GM23338 (cell line): ENCODE measurements at regions not wholly inside any gene's neighbourhood (a gene's known extent, or its start where the extent isn't known, plus 50 kb on each side); places are given as distances from the start of the nearest gene placed in this dataset.

Experiments
- EZH2 ChIP-seq: fragments of 200-600 bp; sonication (generic); IDR thresholded peaks from one replicate; pipeline ENCODE4 v1.8.0; 2017; ENCODE audit warnings: antibody characterized with exemption, mild to moderate bottlenecking, low read depth; ENCODE audit not compliant: unreplicated experiment
- EZH2phosphoT487 ChIP-seq: fragments of 200-600 bp; sonication (generic); IDR thresholded peaks from one replicate; pipeline ENCODE4 v1.8.1; 2018; ENCODE audit warnings: antibody characterized with exemption; ENCODE audit not compliant: unreplicated experiment
- ZNF331 ChIP-seq: fragments of 250-450 bp; sonication (Bioruptor Pico); IDR thresholded peaks from 2 replicates; pipeline ENCODE4 v1.5.0; 2020; ENCODE audit warnings: low read depth, mild to moderate bottlenecking, moderate library complexity
- TF ChIP-seq, protein P1 (sequence below), 2 experiments: fragments of 200-600 bp in 1 of 2; sonication (generic) in 1 of 2; conservative IDR thresholded peaks; 2 replicates each; pipeline versions ENCODE4 v1.5.1 to v1.6.1; 2016 to 2017; ENCODE audit warnings: antibody characterized with exemption in 2 of 2, low read depth in 2 of 2, mild to moderate bottlenecking in 2 of 2, moderate library complexity in 1 of 2

DNA sequence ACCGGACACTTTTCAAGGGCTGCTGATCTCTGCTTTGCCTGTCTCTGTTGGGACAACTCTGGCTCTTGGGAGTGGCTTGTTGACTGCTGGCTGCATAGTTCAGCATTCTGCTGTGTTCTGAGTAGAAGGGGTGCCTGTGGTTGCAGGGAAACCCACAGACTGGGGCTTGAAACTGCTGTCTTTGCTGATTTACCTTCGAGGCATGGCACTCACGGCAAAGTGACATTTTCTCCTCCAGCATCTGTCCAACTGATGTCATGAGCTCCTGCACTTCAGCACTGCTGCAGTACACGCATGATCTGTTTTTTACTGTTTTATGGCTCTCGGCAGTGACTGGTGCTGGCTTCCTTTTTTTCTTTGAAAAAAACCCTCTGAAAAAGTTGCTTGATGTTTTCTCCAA, 69.2 kb downstream of the SPATA31D1 start:
- TF ChIP-seq, protein P1, sequence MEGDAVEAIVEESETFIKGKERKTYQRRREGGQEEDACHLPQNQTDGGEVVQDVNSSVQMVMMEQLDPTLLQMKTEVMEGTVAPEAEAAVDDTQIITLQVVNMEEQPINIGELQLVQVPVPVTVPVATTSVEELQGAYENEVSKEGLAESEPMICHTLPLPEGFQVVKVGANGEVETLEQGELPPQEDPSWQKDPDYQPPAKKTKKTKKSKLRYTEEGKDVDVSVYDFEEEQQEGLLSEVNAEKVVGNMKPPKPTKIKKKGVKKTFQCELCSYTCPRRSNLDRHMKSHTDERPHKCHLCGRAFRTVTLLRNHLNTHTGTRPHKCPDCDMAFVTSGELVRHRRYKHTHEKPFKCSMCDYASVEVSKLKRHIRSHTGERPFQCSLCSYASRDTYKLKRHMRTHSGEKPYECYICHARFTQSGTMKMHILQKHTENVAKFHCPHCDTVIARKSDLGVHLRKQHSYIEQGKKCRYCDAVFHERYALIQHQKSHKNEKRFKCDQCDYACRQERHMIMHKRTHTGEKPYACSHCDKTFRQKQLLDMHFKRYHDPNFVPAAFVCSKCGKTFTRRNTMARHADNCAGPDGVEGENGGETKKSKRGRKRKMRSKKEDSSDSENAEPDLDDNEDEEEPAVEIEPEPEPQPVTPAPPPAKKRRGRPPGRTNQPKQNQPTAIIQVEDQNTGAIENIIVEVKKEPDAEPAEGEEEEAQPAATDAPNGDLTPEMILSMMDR (conservative IDR thresholded peaks at IDR 0.05; ENCODE audit: low read depth in 2 of 2): no peak
- TF ChIP-seq ZNF331: no peak
- TF ChIP-seq EZH2: no peak
- no peak for TF ChIP-seq EZH2phosphoT487
